ENCODE measurements at regions not wholly inside any gene's neighbourhood (a gene's known extent, or its start where the extent isn't known, plus 50 kb on each side); places are given as distances from the start of the nearest gene placed in this dataset.
"Not testable (repeated sequence)": the region's sequence is repeated elsewhere in the genome, so short reads cannot be mapped to it uniquely, and the experiment has no call there.

DNA sequence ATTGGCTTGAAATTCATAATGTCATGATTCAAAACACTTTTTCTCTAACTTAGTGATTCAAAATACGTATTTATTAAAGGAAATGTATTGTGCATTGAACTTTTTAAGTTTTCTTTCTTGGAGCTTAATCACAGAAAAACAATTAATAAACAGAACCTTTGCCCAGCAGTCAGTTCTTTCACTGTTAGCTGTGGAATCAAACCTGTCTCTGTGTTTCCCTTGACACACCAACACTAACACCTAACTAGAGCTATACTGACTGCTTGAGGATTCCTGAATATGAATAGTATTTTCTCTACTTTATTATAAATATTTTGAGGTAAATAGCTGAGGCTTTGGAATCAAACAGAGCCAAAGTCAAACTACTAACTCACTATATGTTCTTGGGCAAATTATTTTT lies 296.4 kb downstream of the HIVEP2 start:
- H3K27me3 ChIP-seq (ENCODE audit: control insufficient read depth in 3 of 3, insufficient read depth in 3 of 3, low read length in 3 of 3) = no peaks in the 10 kb centered on the region
- H3K4me3 ChIP-seq (ENCODE audit: low read depth in 1 of 3, low read length in 3 of 3) = no peak overlapping the region
- H3K27ac ChIP-seq (ENCODE audit: low read depth in 1 of 3, low read length in 2 of 3) = no peak overlapping the region
- DNase-seq (peak in 1 of 2 donors; percentile 14), FAIRE-seq (no peak)
- H3K4me1 ChIP-seq (ENCODE audit: control insufficient read depth in 3 of 3, insufficient read depth in 2 of 3, low read depth in 1 of 3, low read length in 2 of 3) = no peaks in the 10 kb centered on the region
- WGBS, 3 donors = 4 to 53% (median 27%) methylated on average over 1 of the region's 1 CpG
- H3K9me3 ChIP-seq (ENCODE audit: control insufficient read depth in 2 of 2, insufficient read depth in 1 of 2, low read depth in 1 of 2, low read length in 1 of 2) = no peaks in the 10 kb centered on the region
- no peaks in the 10 kb centered on the region for H3K36me3 ChIP-seq (ENCODE audit: control insufficient read depth in 3 of 3, insufficient read depth in 2 of 3, low read depth in 1 of 3, low read length in 3 of 3)

DNA sequence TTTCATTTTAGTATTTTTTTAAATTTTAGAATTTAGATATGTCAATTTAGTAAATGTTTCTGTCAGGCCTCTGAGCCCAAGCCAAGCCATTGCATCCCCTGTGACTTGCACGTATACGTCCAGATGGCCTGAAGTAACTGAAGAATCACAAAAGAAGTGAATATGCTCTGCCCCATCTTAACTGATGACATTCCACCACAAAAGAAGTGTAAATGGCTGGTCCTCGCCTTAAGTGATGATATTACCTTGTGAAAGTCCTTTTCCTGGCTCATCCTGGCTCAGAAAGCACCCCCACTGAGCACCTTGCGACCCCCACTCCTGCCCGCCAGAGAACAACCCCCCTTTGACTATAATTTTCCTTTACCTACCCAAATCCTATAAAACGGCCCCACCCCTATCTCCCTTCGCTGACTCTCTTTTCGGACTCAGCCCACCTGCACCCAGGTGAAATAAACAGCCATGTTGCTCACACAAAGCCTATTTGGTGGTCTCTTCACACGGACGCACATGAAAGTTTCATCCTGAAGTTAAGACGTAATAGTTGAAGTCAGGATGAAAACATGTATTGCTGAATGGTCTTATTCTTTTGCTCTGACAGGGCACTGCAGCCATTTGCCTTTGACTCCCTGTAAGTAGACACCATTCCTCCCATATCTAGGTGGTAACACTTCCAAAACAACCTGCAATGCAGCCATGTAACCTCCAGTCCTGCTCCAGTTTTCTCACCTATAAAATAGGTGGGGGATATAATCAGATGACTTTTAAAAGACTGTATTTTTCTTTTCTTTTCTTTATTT lies 295.3 kb downstream of the HIVEP2 start:
- H3K36me3 ChIP-seq (ENCODE audit: control insufficient read depth in 3 of 3, insufficient read depth in 2 of 3, low read depth in 1 of 3, low read length in 3 of 3); H3K27ac ChIP-seq (ENCODE audit: low read depth in 1 of 3, low read length in 2 of 3); H3K4me3 ChIP-seq (ENCODE audit: low read depth in 1 of 3, low read length in 3 of 3); FAIRE-seq; H3K27me3 ChIP-seq (ENCODE audit: control insufficient read depth in 3 of 3, insufficient read depth in 3 of 3, low read length in 3 of 3); H3K9me3 ChIP-seq (ENCODE audit: control insufficient read depth in 2 of 2, insufficient read depth in 1 of 2, low read depth in 1 of 2, low read length in 1 of 2); DNase-seq; H3K4me1 ChIP-seq (ENCODE audit: control insufficient read depth in 3 of 3, insufficient read depth in 2 of 3, low read depth in 1 of 3, low read length in 2 of 3): not testable (repeated sequence)
- WGBS, 3 donors = 81 to 91% (median 91%) methylated on average over 6 to 8 of the region's 11 CpGs

DNA sequence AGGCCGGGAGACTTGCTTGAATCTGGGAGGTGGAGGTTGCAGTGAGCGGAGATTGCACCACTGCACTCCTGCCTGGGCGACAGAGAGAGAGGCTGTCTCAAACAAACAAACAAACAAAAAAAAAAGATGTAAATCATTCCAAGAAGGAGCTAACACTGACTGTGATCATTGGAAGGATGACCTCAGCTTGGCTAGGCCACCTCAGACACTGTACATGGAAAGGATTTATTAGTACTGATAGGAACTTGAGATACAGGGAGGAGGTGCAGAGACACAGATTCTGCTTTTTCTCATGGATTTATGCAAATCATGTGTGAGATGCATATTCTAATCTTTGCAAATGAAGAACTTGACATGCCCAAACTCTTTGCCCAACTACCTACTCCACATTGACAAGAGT lies 293.6 kb downstream of the HIVEP2 start:
- Histone ChIP-seq H3K4me1 (ENCODE audit: control insufficient read depth in 3 of 3, insufficient read depth in 2 of 3, low read depth in 1 of 3, low read length in 2 of 3) (no peaks in the 10 kb centered on the region), H3K9me3 (ENCODE audit: control insufficient read depth in 2 of 2, insufficient read depth in 1 of 2, low read depth in 1 of 2, low read length in 1 of 2) (no peaks in the 10 kb centered on the region), H3K4me3 (ENCODE audit: low read depth in 1 of 3, low read length in 3 of 3) (no peak overlapping the region), H3K36me3 (ENCODE audit: control insufficient read depth in 3 of 3, insufficient read depth in 2 of 3, low read depth in 1 of 3, low read length in 3 of 3) (no peaks in the 10 kb centered on the region), H3K27me3 (ENCODE audit: control insufficient read depth in 3 of 3, insufficient read depth in 3 of 3, low read length in 3 of 3) (no peaks in the 10 kb centered on the region), H3K27ac (ENCODE audit: low read depth in 1 of 3, low read length in 2 of 3) (no peak overlapping the region)
- FAIRE-seq = no peak
- no peak for DNase-seq
- WGBS, 3 donors = 91 to 97% (median 95%) methylated on average over 3 of the region's 3 CpGs

DNA sequence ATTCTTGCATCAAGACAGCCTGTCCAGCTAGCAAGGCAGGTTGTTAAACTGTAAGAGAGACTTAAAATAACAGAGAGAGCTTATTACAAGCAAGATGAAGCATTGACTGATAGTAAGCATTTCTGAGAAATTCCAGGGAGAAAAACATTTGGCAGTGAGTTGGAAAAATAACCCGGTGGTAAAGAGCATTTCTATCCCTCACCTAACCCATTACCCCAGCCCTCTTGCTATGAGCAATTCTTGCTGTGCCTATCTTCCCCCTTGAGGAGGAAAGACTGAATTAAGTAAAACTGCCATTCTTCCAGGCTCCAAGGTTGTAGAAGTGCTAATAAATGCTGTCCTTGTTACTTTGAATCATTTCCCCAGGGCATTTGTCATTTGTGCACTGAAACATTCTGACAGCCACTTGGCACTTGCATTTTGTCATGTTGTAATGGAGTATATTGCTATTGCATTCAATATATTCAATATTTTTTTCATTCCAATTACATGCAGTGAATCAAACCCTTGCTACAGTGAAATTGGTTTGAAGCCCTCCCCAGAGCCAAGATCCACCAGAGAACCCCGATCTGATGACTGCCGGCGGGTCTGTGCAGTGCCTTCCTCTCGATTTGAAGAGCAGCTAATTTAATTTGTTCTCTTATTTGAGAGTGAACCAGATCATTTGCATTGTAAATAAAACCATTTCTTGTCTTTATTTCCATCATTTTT lies 291.1 kb downstream of the HIVEP2 start:
- Histone ChIP-seq H3K9me3 (ENCODE audit: control insufficient read depth in 2 of 2, insufficient read depth in 1 of 2, low read depth in 1 of 2, low read length in 1 of 2) (no peaks in the 10 kb centered on the region), H3K36me3 (ENCODE audit: control insufficient read depth in 3 of 3, insufficient read depth in 2 of 3, low read depth in 1 of 3, low read length in 3 of 3) (no peaks in the 10 kb centered on the region), H3K4me3 (ENCODE audit: low read depth in 1 of 3, low read length in 3 of 3) (no peak overlapping the region), H3K4me1 (ENCODE audit: control insufficient read depth in 3 of 3, insufficient read depth in 2 of 3, low read depth in 1 of 3, low read length in 2 of 3) (no peaks in the 10 kb centered on the region), H3K27ac (ENCODE audit: low read depth in 1 of 3, low read length in 2 of 3) (no peak overlapping the region), H3K27me3 (ENCODE audit: control insufficient read depth in 3 of 3, insufficient read depth in 3 of 3, low read length in 3 of 3) (peaks cover 0 to 2% (median 0%) of the 10 kb centered on the region in 3 donors)
- WGBS, 3 donors = 79 to 91% (median 80%) methylated on average over 5 of the region's 5 CpGs
- DNase-seq = no peak
- no peak for FAIRE-seq

DNA sequence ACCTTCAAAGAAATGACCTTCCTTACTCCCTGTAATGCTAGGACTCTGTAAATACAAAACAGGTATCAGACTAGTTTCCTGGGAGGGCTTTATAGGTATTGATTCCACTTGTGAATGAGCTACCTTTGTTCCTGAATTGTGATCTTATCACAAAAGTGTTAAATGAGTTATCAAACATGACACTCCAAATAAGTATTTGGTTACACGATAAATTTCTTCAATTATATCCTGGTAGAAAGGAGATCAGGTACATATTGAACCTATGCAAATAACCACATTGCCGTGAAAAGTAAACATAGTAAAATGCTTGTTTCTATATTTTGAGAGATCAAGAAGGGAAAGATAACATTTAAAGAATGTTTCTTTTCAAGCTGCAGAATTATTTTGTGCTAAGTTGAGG lies 285.3 kb downstream of the HIVEP2 start:
- H3K27me3 ChIP-seq (ENCODE audit: control insufficient read depth in 3 of 3, insufficient read depth in 3 of 3, low read length in 3 of 3) = peaks cover 0 to 2% (median 0%) of the 10 kb centered on the region in 3 donors
- H3K4me1 ChIP-seq (ENCODE audit: control insufficient read depth in 3 of 3, insufficient read depth in 2 of 3, low read depth in 1 of 3, low read length in 2 of 3) = no peaks in the 10 kb centered on the region
- H3K36me3 ChIP-seq (ENCODE audit: control insufficient read depth in 3 of 3, insufficient read depth in 2 of 3, low read depth in 1 of 3, low read length in 3 of 3) = no peaks in the 10 kb centered on the region
- H3K4me3 ChIP-seq (ENCODE audit: low read depth in 1 of 3, low read length in 3 of 3) = no peak overlapping the region
- peaks cover 0 to 2% of the 10 kb centered on the region in 2 donors for H3K9me3 ChIP-seq (ENCODE audit: control insufficient read depth in 2 of 2, insufficient read depth in 1 of 2, low read depth in 1 of 2, low read length in 1 of 2)
- DNase-seq = peak; percentile 7 to 25
- WGBS, 3 donors = 15 to 52% (median 32%) methylated on average over 2 of the region's 2 CpGs
- FAIRE-seq = no peak
- H3K27ac ChIP-seq (ENCODE audit: low read depth in 1 of 3, low read length in 2 of 3) = no peak overlapping the region

DNA sequence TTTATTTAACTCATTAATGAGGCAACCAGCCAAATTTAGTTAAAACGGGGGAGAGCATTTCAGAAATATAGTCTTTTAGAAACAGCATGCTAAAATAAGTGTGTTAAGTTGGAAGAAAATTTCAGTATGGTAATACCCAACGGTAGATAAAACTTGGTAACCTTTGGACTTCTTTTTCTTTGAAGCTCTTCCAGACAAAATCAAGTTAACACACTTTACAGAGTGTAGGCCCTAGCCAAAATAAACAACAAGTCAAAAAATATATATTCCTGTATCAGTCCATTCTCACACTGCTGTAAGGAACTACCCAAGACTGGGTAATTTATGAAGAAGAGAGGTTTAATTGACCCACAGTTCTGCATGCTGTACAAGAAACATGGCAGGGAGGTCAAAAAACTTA lies 279.6 kb downstream of the HIVEP2 start:
- WGBS, 3 donors = 24 to 47% (median 30%) methylated on average over 2 of the region's 2 CpGs
- DNase-seq (no peak), FAIRE-seq (no peak)
- no peaks in the 10 kb centered on the region for H3K27me3 ChIP-seq (ENCODE audit: control insufficient read depth in 3 of 3, insufficient read depth in 3 of 3, low read length in 3 of 3)
- H3K4me3 ChIP-seq (ENCODE audit: low read depth in 1 of 3, low read length in 3 of 3) = no peak overlapping the region
- no peak overlapping the region for H3K27ac ChIP-seq (ENCODE audit: low read depth in 1 of 3, low read length in 2 of 3)
- no peaks in the 10 kb centered on the region for H3K36me3 ChIP-seq (ENCODE audit: control insufficient read depth in 3 of 3, insufficient read depth in 2 of 3, low read depth in 1 of 3, low read length in 3 of 3)
- H3K9me3 ChIP-seq (ENCODE audit: control insufficient read depth in 2 of 2, insufficient read depth in 1 of 2, low read depth in 1 of 2, low read length in 1 of 2) = peaks cover 1 to 2% of the 10 kb centered on the region in 2 donors
- no peaks in the 10 kb centered on the region for H3K4me1 ChIP-seq (ENCODE audit: control insufficient read depth in 3 of 3, insufficient read depth in 2 of 3, low read depth in 1 of 3, low read length in 2 of 3)

DNA sequence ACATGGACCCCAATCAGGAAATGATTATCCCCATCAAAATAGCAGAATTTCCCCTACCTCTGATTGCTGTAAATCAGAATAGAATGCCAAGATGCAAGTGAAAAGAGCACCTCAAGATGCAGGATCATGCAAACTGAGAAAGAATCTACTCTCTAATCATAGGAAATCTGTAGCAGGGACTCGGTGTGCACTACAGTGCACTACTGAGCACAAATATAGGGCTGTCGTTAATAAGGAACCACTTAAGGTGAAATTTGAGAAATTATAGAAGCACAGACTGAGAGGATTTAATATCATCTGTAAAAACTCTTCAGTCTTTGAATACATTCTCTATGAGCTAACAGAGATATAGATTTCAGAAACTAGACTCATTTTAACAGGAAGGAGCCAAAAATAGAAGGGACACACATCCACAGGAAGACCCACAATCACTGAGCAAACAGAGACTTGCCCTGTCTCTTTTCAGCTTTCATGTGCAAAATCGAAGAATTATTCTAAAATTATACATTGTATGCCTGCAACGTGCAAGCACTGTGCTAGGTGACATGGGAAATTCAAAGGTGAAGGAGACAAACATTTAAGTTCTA lies 278.3 kb downstream of the HIVEP2 start:
- Histone ChIP-seq H3K27ac (ENCODE audit: low read depth in 1 of 3, low read length in 2 of 3) (no peak overlapping the region), H3K27me3 (ENCODE audit: control insufficient read depth in 3 of 3, insufficient read depth in 3 of 3, low read length in 3 of 3) (no peaks in the 10 kb centered on the region), H3K36me3 (ENCODE audit: control insufficient read depth in 3 of 3, insufficient read depth in 2 of 3, low read depth in 1 of 3, low read length in 3 of 3) (no peaks in the 10 kb centered on the region), H3K9me3 (ENCODE audit: control insufficient read depth in 2 of 2, insufficient read depth in 1 of 2, low read depth in 1 of 2, low read length in 1 of 2) (peaks cover 2 to 4% of the 10 kb centered on the region in 2 donors), H3K4me3 (ENCODE audit: low read depth in 1 of 3, low read length in 3 of 3) (no peak overlapping the region), H3K4me1 (ENCODE audit: control insufficient read depth in 3 of 3, insufficient read depth in 2 of 3, low read depth in 1 of 3, low read length in 2 of 3) (no peaks in the 10 kb centered on the region)
- WGBS, 3 donors = 72 to 91% (median 74%) methylated on average over 4 of the region's 4 CpGs
- FAIRE-seq (no peak), DNase-seq (no peak)

DNA sequence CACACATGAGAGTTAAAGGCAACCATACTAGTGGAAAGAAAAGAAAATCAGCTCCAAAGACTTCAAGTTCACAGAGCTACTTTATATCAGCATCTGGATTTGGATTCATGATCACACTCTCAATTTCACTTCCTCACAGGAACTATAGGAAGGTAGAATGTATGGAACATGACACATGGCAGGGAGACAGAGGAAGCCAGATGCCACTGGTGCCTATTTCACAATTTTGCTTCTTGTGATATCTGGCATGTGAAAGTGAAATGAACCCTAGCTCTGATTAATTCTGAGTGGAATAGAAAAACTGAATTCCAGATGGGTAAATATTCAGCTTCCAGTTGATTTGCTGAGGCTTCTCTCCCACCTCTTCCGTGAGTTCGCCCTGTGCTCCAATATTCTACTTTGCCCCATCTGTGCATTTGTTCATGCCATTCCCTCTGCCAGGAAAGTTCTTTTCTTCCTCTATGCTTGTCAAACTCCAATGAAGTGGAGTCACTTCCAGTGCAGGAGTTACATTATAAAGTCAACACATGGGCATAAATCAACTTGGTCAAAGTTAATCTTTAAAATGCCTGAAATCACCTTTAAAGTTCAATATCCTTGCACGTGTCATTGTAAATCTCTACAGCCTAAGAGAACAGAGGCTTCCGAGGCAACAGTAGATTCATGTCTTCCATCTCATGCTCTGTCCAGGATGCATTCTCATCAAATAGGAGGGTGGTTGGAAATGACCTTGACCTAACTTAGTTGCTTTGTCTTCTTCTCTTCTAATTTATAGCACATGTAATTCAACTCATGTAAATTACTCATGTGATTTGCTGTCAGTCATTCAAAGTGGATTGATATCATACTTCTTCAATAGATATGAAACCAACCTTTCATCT lies 275.3 kb downstream of the HIVEP2 start:
- Histone ChIP-seq H3K9me3 (ENCODE audit: control insufficient read depth in 2 of 2, insufficient read depth in 1 of 2, low read depth in 1 of 2, low read length in 1 of 2) (peaks cover 0 to 4% of the 10 kb centered on the region in 2 donors), H3K36me3 (ENCODE audit: control insufficient read depth in 3 of 3, insufficient read depth in 2 of 3, low read depth in 1 of 3, low read length in 3 of 3) (no peaks in the 10 kb centered on the region), H3K27ac (ENCODE audit: low read depth in 1 of 3, low read length in 2 of 3) (no peak overlapping the region), H3K27me3 (ENCODE audit: control insufficient read depth in 3 of 3, insufficient read depth in 3 of 3, low read length in 3 of 3) (no peaks in the 10 kb centered on the region), H3K4me1 (ENCODE audit: control insufficient read depth in 3 of 3, insufficient read depth in 2 of 3, low read depth in 1 of 3, low read length in 2 of 3) (no peaks in the 10 kb centered on the region), H3K4me3 (ENCODE audit: low read depth in 1 of 3, low read length in 3 of 3) (no peak overlapping the region)
- DNase-seq (no peak), FAIRE-seq (no peak)
- WGBS, 3 donors = 87 to 93% (median 93%) methylated on average over 4 of the region's 4 CpGs
